HUDEP-2 (cell line): ENCODE measurements at regions not wholly inside any gene's neighbourhood (a gene's known extent, or its start where the extent isn't known, plus 50 kb on each side); places are given as distances from the start of the nearest gene placed in this dataset.
"Not testable (repeated sequence)": the region's sequence is repeated elsewhere in the genome, so short reads cannot be mapped to it uniquely, and the experiment has no call there.

Experiments used
- DNase-seq, 76 experiments: peaks; one replicate each; lab custom pipeline; 2025; ENCODE audit not compliant: unreplicated experiment in 76 of 76; lab: John Stamatoyannopoulos, UW

DNA sequence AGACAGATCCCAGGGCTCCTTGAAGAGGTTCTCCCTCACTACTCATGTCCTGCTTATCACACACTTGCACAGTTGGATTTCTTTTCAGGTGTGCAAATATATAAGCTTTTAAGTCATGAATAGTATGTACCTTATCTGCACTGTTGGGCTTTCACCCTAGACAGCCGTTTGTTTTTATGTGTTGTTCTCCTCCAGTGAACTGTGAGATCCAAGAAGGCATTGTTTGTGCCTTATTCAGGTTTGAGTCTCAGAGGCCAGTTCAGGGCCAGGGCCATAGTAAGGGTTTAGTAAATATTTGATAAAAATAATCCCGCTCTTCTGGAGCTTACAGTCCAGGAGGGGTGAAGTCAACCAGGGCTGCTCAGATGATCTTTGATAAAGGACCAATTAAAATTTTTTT is 480.0 kb downstream of the TMEM38B start:
- DNase-seq: no peak

DNA sequence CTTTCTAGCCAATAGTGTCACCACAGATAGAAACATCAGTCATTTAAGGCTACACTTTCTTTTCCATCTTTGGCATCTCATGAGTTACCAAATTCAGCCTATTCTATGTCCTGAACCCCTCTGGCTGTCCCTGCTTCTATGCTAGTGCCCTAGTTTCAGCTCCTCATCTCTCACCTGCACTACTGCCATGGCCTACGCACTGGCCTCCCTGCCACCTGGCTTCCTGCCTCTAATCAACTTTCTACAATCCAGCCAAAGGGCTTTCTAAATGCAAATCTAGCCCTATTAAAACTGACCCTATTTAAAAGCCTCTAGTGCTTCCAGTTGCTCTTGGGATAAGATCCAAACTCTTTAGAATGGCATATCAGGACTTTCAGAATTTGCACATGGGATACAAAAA is 482.9 kb downstream of the TMEM38B start:
- no peak for DNase-seq

DNA sequence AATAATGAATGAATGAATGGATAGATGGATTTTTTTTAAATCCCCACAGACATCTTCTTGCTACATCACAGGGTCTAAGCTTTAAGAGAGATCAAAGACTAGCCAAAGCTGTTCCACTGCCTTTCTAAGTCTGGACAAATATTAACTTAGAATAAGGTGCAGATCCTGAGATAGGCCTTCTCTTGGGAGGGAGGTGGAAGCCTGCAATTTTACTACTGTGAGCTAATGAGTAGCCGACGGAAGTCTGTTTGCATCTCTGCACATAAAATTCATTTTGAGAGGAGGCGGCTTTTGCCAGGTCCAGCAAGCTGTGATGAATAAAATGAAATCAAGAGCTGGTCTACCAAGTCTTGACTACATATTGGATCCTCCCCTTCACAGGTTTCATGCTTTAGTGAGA is 484.9 kb downstream of the TMEM38B start:
- DNase-seq: no peak

DNA sequence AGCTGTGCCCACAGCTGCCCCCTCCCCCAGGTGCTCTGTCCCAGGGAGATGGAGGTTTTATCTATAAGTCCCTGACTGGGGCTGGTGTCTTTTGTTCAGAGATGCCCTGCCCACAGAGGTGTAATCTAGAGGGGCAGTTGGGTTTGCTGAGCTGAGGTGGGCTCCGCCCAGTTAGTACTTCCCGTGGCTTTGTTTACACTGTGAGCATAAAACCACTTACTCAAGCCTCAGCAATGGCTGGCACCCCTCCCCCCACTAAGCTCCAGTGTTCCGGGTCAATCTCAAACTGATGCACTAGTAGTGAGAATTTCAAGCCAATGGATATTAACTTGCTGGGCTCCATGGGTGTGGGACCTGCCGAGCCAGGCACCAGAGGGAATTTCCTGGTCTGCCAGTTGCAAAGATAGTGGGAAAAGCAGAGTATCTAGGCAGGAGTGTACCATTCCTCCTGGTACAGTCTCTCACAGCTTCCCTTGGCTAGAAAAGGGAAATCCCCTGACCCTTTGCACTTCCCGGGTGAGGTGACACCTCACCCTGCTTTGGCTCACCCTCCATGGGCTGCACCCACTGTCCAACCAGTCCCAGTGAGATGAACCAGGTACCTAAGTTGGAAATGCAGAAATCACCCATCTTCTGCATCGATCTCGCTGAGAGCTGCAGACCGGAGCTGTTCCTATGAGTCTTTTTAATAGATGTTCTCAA is 509.6 kb downstream of the TMEM38B start:
- DNase-seq: not testable (repeated sequence)

DNA sequence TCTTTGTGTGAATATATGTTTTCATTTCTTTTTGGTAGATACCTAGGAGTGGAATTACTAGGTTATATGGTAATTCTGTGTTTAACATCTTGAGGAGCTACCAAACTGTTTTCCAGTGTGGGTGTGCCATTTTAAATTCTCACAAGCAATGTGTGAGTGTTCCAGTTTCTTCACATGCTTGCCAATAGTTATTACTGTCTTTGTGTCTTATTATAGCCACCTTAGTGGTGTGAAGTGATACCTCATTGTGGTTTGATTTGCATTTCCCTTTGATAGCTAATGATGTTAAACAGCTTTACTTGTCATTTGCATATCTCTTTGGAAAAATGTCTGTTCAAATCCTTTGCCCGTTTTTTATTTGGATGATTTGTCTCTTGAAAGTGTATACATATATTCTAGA is 513.0 kb downstream of the TMEM38B start:
- DNase-seq: no peak

DNA sequence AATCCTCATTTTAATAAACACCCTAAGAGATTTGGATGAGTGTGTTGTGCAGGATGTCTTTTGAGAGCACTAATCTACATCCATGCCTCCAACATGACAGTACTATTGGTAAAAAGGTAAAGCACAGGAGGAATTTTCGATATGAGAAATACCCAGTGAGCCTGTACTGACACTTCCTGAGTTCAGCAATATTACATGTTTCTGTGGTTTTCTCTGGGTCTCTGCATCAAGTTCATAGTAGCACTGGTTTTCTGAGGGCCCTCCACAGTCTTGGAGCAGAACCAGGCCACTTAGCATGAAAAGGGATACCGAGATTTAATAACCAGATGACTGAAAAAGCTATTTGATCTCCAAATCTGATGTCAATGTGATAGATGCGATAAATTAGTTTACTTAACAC is 524.1 kb downstream of the TMEM38B start:
- DNase-seq: no peak

DNA sequence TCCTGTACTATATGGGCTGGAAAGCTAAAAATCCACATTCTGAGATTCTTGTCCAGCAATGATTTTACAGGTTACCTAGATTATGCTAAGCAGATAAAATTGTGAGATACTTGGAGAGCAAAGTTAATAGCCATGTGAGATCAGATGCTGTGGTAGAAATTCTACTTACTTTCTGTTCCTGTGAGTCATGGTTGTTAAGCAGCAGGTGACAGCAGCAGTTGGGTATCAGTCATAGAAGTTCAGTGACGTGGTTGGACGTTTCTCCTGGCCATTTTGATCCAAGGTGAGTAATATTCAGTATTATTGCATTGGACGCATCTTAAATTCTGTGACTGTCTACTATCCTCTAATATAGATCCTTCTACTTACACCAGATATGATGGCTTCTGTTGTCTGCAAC is 524.5 kb downstream of the TMEM38B start:
- no peak for DNase-seq

DNA sequence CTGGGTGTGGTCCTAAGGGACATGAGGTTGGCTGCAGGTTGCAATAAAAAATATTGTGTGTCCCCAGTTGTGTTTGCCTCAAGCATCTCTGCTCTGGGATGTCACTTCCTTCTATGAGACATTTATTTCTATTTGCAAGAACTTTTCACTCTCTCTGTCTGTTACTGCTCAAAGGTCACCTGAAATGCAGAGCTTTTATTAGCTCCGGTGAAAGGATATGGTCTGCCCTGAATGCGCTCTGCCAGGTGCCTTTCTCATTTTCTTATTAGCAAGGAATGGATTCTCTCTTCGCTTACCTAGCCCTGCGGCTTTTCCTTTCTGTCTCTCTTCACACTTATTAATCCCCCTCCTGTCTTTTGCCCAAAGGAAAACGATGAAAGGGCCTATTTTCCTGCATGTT is 526.1 kb downstream of the TMEM38B start:
- no peak for DNase-seq

DNA sequence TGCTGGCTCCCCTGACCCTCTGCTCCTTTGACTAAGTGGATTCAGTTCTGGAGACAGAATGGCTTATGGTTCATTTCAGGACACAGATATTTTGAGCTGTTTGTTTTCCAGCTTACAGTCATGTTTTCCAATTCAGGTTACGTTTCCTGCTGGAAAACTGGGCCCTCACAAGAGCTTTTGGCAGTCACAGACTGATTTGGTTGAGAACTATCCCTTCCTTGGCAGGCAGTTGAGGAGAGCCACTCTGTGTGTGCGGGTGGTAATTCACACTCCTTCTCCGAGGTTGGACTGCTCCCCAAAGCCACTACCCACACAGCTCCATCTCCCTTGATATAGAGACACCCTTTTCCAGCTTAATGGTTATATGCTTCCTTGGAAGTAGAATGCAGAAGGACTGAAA is 534.5 kb downstream of the TMEM38B start:
- no peak for DNase-seq

DNA sequence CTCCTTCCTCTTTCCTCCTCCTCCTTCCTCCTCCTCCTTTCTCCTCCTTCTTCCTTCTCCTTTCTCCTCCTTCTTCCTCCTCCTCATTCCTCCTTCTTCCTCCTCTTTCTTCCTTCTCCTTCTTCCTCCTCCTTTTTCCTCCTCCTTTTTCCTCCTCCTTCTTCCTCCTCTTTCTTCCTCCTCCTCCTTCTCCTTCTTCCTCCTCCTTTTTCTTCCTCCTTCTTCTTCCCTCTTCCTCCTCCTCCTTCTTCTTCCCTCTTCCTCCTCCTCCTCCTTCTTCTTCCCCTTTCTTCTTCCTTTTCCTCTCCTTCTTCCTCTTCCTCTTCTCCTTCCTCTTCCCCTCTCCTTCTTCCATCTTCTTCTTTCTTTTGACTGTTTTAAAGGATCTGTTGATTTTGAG is 538.8 kb downstream of the TMEM38B start:
- no peak for DNase-seq

DNA sequence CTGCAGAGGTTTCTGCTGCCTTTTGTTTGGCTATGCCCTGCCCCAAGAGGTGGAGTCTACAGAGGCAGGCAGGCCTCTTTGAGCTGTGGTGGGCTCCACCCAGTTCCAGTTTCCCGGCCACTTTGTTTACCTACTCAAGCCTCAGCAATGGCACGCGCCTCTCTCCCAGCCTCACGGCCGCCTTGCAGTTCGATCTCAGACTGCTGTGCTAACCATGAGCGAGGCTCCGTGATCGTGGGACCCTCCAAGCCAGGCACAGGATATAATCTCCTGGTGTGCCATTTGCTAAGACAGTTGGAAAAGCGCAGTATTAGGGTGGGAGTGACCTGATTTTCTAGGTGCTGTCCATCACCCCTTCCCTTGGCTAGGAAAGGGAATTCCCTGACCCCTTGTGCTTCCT is 566.6 kb downstream of the TMEM38B start:
- not testable (repeated sequence) for DNase-seq

DNA sequence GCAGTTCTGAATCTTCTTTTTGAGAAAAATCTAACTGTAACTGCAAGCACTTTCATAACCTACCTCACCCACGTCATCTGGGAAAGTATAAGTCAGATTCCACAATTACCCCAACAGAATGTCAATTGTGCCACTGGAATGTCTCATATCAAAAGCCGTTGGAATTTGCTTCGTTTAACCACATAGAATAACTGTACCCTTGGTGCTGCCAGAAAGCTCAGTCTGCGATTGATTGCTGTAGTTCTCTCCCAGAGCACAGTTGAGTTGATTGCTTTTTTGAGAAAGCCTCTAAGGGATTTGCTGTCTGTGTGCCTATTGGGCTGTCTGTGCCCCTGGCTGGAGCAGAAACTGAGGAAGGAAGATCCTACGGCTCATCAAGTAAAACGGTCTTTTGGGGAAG is 583.6 kb downstream of the TMEM38B start:
- DNase-seq: no peak

DNA sequence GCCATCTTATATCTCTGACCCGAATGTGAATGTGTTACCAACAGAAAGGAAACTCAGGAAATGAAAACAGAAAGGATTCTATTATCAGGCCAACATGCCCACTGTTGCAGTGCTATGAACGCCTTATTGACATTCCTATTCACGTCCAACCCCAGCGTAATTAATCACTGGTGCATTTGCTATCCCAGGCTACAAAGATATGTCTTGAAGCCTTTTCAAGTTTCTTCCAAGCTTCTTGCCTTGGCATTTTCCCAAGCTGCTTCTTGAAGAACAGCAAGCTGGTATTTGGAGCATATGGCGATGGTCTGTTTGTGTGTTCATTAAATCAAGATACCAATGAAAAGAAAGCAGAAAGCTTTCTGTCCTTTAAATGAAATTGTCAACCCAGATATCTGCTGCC is 579.2 kb upstream of the ZNF462 start:
- no peak for DNase-seq

DNA sequence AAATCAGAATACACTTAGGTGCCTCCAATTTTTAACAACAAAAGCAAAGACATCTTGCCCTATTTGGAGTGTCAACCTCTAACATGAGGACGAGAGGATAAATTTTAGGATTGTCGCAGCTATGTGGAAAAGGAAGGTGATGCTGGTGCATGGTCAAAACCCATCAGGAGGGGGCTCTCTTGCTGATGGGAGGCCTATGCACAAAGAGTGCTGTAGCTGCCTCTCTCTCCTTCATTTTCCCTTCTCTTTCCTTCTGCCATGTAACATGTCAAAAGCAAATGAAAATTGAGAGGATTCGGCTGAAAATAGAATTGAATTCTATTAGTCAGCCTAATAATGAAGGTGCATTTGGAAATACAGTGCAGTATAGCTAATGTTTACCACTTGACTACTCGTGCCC is 578.7 kb upstream of the ZNF462 start:
- DNase-seq: no peak

DNA sequence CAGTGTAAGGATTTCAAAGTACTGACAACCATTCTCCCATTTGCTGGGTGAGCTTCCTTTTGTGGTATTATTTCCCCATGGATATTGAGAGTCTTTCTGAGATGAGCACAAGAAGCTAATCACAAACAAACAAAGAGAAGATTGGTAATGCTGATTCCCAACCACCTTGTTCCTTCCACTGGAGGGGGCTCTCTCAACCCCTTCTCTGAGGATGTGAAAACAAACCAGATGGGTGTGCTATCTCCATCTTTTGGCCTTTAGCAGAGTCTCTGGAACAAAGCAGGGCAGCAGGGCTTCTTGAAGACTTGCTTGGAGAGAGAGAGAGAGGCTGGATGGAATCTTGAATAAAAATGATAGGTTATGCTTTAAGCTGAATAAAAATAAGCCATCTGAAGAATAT is 576.7 kb upstream of the ZNF462 start:
- no peak for DNase-seq

DNA sequence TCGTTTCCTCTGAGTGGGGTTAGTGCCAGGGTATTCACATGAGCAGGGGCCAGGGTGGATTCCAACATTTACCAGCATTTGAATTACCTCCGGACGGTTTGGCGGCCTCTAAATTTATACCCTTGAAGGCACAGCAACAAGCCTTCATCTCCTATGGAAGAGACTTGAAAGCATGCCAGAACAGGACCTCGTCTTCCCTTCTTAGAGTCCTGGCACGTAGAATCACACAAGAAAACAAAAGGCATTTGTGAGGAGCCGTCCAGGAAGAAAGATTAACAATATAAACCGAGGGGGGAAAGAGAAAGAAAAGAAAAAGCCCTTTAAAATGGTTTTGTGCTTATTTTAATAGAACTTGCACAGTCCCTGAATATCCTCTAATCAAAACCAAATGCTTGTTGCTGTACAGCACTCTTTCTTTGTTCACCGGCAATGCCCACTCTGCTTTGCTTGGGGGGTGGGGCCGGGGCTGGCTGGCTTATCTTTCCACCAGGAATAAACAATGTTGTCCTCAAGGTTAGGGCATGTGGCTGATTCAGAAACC is 575.8 kb upstream of the ZNF462 start:
- DNase-seq: no peak

DNA sequence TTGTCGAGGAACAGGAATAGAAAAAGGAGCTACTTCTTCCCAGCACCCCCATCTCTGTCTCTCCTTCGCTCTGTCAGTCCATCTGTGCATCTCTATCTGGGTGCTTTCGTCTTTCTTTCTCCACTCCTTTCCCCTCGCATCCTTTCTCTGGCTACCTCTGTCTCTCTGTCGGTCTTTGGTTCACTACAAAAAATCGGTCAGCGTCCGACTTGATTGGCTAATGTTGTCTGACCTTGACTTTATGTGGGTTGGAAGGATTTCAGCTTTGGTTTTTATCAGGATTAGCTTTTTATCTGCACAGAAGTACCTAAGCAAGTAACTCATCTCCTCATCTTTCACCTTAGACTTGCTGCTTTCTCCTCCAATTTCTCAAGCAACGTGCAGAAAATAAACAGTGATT is 575.2 kb upstream of the ZNF462 start:
- no peak for DNase-seq

DNA sequence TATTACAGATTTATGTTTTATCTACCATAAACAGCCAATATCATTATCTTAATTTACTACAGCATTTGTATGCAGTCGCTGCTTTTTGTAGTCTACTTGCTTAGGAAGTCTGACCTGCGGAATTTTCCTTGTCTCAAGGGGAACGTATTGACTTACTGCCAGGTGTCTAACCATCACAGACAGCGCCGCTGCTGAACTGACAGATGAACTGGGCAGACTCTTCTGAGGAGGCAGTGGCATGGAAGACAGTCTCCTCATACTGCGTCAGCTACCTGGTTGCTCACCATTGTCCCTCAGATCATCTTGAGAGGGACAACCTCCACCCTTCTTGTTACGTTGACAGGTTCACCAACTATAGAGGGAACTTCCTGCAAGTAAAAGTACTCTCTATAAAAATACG is 574.3 kb upstream of the ZNF462 start:
- no peak for DNase-seq

DNA sequence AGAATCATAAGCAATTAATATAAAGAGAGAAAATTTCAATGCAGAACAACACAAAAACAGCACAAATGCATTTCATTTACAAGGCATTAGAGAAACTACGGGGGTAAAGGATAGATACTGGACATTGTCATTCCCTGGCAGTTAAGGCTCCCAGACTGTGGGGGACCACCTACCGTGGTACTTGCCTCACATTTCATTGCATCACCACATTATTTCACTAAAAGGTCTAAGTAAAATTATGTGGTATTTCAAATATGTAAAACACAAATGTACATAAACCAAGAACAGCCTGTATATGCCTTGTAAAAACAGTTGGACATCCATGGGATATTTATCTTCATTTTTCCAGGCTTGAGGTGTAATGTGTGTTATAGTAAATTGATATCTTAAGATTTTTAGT is 571.2 kb upstream of the ZNF462 start:
- DNase-seq: no peak

DNA sequence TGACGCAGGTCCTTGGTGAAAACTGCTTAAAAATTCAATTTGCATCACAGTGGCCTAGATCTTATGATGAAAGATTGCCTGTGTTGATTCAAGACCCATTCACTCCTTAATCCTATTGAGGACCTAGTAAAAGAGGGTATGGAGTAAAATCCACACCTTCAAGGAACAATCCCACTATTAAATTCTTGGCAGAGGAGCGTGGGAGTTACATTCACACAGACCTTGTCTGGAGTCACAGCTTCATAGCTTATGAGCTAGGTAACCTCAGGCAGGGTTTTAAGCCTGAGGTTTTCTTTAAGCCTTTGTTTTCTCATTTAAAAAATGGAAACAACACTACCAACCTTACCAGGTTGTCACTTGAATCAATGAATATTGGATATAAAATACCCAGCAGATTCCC is 566.5 kb upstream of the ZNF462 start:
- DNase-seq: no peak

DNA sequence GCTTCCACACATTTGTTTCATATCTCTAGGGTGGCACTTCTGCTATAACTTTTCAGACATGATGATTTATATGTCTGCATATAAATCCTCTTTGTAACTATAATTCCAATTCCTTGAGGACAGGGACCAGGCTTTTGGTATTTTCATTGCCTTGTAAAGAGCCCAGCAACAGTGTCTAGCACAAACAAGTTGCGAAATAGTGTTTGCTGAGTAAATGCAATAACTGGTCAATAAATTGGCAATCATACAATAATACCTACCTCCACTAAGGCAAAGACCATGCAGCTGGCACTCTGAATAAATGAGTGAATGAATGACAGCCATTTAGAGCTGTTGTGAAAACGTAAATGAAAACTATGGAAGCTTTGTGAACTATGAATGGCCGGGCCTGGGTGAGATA is 564.0 kb upstream of the ZNF462 start:
- no peak for DNase-seq

DNA sequence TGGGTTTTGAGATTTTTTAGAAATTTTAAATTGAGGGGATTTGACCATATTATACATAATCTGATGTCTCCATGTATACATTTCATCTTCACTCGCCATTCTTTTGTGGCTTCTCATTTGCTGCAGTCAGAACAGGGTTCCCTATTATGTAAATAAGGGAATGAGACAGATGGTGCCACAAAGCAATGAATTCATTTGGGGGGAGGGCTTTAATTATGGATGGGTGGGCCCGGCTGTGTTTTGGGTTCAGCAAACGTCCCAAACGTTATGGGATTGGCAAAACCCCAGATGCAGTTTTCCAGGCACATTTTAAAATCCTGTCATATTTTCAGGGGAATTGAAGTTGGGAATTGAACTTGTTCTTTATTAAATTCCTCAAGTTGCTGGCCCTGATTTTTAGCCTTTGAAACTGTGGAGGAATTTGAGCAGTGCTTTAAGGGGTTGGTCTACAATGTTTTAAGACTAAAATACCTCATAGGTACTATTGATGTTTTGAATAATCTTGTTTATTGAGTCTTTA is 558.5 kb upstream of the ZNF462 start:
- DNase-seq: no peak
